Endothelial cell of umbilical vein (primary cell): ENCODE measurements at regions not wholly inside any gene's neighbourhood (a gene's known extent, or its start where the extent isn't known, plus 50 kb on each side); places are given as distances from the start of the nearest gene placed in this dataset.

ENCODE experiments used
- BruUV-seq: library from RNA; stranded (reverse); fragments of 400-500 nt; replicated peaks from 2 replicates; lab custom pipeline; 2021; lab: Mats Ljungman, UMichigan
- CTCF ChIA-PET: fragments of 300-600, 350-600 bp; sonication (Branson Sonifier 250); formaldehyde crosslinking; loops from one replicate; lab custom pipeline; 2021; ENCODE audit warnings: antibody characterized with exemption, inconsistent platforms; lab: Charles Lee
- POLR2A ChIA-PET: fragments of 300-600, 350-600 bp; sonication (Branson Sonifier 250); formaldehyde crosslinking; loops from one replicate; lab custom pipeline; 2021; ENCODE audit warnings: antibody characterized with exemption, inconsistent platforms; lab: Charles Lee
- DNase-seq: peaks from one replicate; pipeline ENCODE4 v3.0.0-alpha.2; 2011; ENCODE audit warnings: low read depth, low spot score
- FAIRE-seq: peaks from 2 replicates; lab custom pipeline; 2011; peaks lifted over from hg19 to GRCh38; lab: Jason Lieb, UNC
- H2AFZ ChIP-seq: 2 replicates; pipeline ENCODE4 v1.6.0; 2012; ENCODE audit warnings: low read depth, low read length, control low read depth, inconsistent platforms
- H3K27ac ChIP-seq: 2 replicates; pipeline ENCODE4 v1.5.1; 2011; ENCODE audit warnings: low read depth, mild to moderate bottlenecking, control low read depth, low read length, moderate library complexity; ENCODE audit not compliant: insufficient read depth
- H3K27me3 ChIP-seq, 2 experiments: 2 replicates each; pipeline versions ENCODE4 v1.6.0 to v1.6.1; 2011; ENCODE audit warnings: low read length in 2 of 2, mixed read lengths in 1 of 2; ENCODE audit not compliant: control insufficient read depth in 2 of 2, insufficient read depth in 2 of 2
- H3K36me3 ChIP-seq, 2 experiments: 2 replicates in 1 of 2; 3 replicates in 1 of 2; pipeline ENCODE4 v1.5.1; 2011; ENCODE audit warnings: low read length in 2 of 2, mild to moderate bottlenecking in 1 of 2, moderate library complexity in 1 of 2; ENCODE audit not compliant: control insufficient read depth in 2 of 2, insufficient read depth in 2 of 2; ENCODE audit errors: extremely low read depth in 1 of 2
- H3K4me1 ChIP-seq: 3 replicates; pipeline ENCODE4 v1.5.1; 2011; ENCODE audit warnings: mild to moderate bottlenecking, low read length; ENCODE audit not compliant: control insufficient read depth, insufficient read depth; ENCODE audit errors: extremely low read depth
- H3K4me2 ChIP-seq: 2 replicates; pipeline ENCODE4 v1.6.1; 2011; ENCODE audit warnings: low read length, control low read depth, mixed read lengths; ENCODE audit not compliant: insufficient read depth
- H3K4me3 ChIP-seq, 3 experiments: fragments of 200-600 bp in 1 of 3; sonication (generic), shearing (Covaris generic) in 1 of 3; replicated peaks in 1 of 3; 2 replicates each; pipeline ENCODE4 v1.5.1; 2011 to 2016; ENCODE audit warnings: control low read depth in 3 of 3, low read length in 3 of 3, mild to moderate bottlenecking in 2 of 3, inconsistent platforms in 1 of 3, low read depth in 1 of 3, moderate library complexity in 1 of 3; ENCODE audit not compliant: insufficient read depth in 1 of 3
- H3K79me2 ChIP-seq: 2 replicates; pipeline ENCODE4 v1.6.0; 2012; ENCODE audit warnings: low read length, inconsistent platforms; ENCODE audit not compliant: control insufficient read depth, insufficient read depth
- H3K9ac ChIP-seq: replicated peaks from 2 replicates; pipeline ENCODE3; 2011; ENCODE audit warnings: low read length, control low read depth; ENCODE audit not compliant: insufficient read depth; ENCODE audit errors: extremely low read depth
- H3K9me1 ChIP-seq: replicated peaks from 3 replicates; pipeline ENCODE4 v1.6.0; 2011; ENCODE audit warnings: mild to moderate bottlenecking, low read length; ENCODE audit not compliant: control insufficient read depth, insufficient read depth; ENCODE audit errors: extremely low read depth
- H3K9me3 ChIP-seq: replicated peaks from 2 replicates; pipeline ENCODE4 v1.5.1; 2012; ENCODE audit warnings: low read length, inconsistent platforms; ENCODE audit not compliant: control insufficient read depth, insufficient read depth
- H4K20me1 ChIP-seq: replicated peaks from 2 replicates; pipeline ENCODE3; 2011; ENCODE audit warnings: mild to moderate bottlenecking, low read length; ENCODE audit not compliant: control insufficient read depth, insufficient read depth; ENCODE audit errors: extremely low read depth
- CTCF ChIP-seq, 2 donors: IDR thresholded peaks; 1 replicate in 1 of 2; 2 replicates in 1 of 2; pipeline ENCODE4 v1.5.1; 2011; ENCODE audit warnings: low read length in 2 of 2, mild to moderate bottlenecking in 2 of 2, moderate library complexity in 2 of 2, control low read depth in 1 of 2, inconsistent platforms in 1 of 2, low read depth in 1 of 2; ENCODE audit not compliant: insufficient read depth in 1 of 2; ENCODE audit errors: extremely low read depth in 1 of 2
- EZH2 ChIP-seq: IDR thresholded peaks from 2 replicates; pipeline ENCODE4 v1.6.1; 2012; ENCODE audit warnings: borderline replicate concordance, low read depth, mild to moderate bottlenecking, moderate library complexity, low read length, inconsistent platforms; ENCODE audit not compliant: severe bottlenecking
- FOS ChIP-seq: IDR thresholded peaks from 2 replicates; pipeline ENCODE4 v1.6.1; 2011; ENCODE audit warnings: mild to moderate bottlenecking, low read length, moderate library complexity, borderline replicate concordance; ENCODE audit not compliant: insufficient read depth
- GATA2 ChIP-seq: IDR thresholded peaks from 2 replicates; pipeline ENCODE4 v1.7.0; 2011; ENCODE audit warnings: low read depth, mild to moderate bottlenecking, moderate library complexity, mixed read lengths, low read length; ENCODE audit not compliant: insufficient read length, insufficient read depth
- JUN ChIP-seq: IDR thresholded peaks from 2 replicates; pipeline ENCODE4 v1.6.1; 2011; ENCODE audit warnings: borderline replicate concordance, low read depth; ENCODE audit not compliant: insufficient read length, insufficient read depth
- MYC ChIP-seq: IDR thresholded peaks from one replicate; pipeline ENCODE4 v1.6.1; 2011; ENCODE audit warnings: mild to moderate bottlenecking, low read depth, low read length
- POLR2A ChIP-seq: IDR thresholded peaks from 2 replicates; pipeline ENCODE4 v1.6.1; 2012; ENCODE audit warnings: low read depth, mild to moderate bottlenecking, control low read depth, low read length
- POLR2AphosphoS5 ChIP-seq: IDR thresholded peaks from 2 replicates; pipeline ENCODE4 v1.6.1; 2012; ENCODE audit warnings: low read depth, mild to moderate bottlenecking, control low read depth, low read length, moderate library complexity; ENCODE audit not compliant: insufficient read depth
- dilution Hi-C: fragments of 300-500 bp; cut with MboI; formaldehyde crosslinking; loops from one replicate; pipeline ENCODE4 v1.15.0; 2019; ENCODE audit warnings: low sequenced_read_pairs; ENCODE audit not compliant: extremely low pct_ligation_motif_present
- intact Hi-C: fragments of 100-400 bp; cut with micrococcal nuclease; formaldehyde crosslinking; loops from one replicate; pipeline ENCODE4 v1.10.0; 2022
- TF ChIP-seq, protein P1 (sequence below): IDR thresholded peaks from 2 replicates; pipeline ENCODE4 v1.6.1; 2011; ENCODE audit not compliant: insufficient read depth, insufficient read length

GRCh38 chr7:10104292-10104691 is 869.4 kb upstream of the PHF14 start:
- Histone ChIP-seq H3K79me2 (no peaks in the 10 kb centered on the region), H3K27me3 (no peaks in the 10 kb centered on the region), H3K4me1 (no peaks in the 10 kb centered on the region), H3K9ac (no peak overlapping the region), H3K36me3 (no peaks in the 10 kb centered on the region), H3K9me3 (no peaks in the 10 kb centered on the region), H3K4me3 (no peak overlapping the region), H3K4me2 (no peak overlapping the region), H4K20me1 (no peaks in the 10 kb centered on the region), H2AFZ (no peak overlapping the region), H3K27ac (no peak overlapping the region), H3K9me1 (no peaks in the 10 kb centered on the region)
- FAIRE-seq (no peak), DNase-seq (no peak)
- intact Hi-C loops = no loop called here
- ChIA-PET CTCF (no interaction called here), POLR2A (no interaction called here)
- TF ChIP-seq, protein P1, sequence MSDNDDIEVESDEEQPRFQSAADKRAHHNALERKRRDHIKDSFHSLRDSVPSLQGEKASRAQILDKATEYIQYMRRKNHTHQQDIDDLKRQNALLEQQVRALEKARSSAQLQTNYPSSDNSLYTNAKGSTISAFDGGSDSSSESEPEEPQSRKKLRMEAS = no peak
- TF ChIP-seq JUN (no peak), POLR2A (no peak), CTCF (IDR thresholded peaks at IDR 0.05; ENCODE audit: extremely low read depth in 1 of 2, insufficient read depth in 1 of 2, low read depth in 1 of 2, low read length in 2 of 2) (no peak), POLR2AphosphoS5 (no peak), MYC (no peak), EZH2 (no peak), FOS (no peak), GATA2 (no peak)
- no TSS peak for BruUV-seq
- dilution Hi-C loops = no loop called here
